ENCODE measurements at regions not wholly inside any gene's neighbourhood (a gene's known extent, or its start where the extent isn't known, plus 50 kb on each side); places are given as distances from the start of the nearest gene placed in this dataset.

- no peak overlapping the region for H3K4me3 ChIP-seq (ENCODE audit: control insufficient read depth, low read depth, low read length)
- no peak for DNase-seq (ENCODE audit: low read depth)
- TF ChIP-seq CTCF (IDR thresholded peaks at IDR 0.05; ENCODE audit: control insufficient read depth, insufficient read depth, low read depth, low read length, missing control alignments) = no peak
These were observed 481.9 kb downstream of the TMX3 start for GRCh38 chr18:68233018-68233417.

GRCh38 chr18:68229351-68229750 lies 485.6 kb downstream of the TMX3 start:
- DNase-seq (ENCODE audit: low read depth) = no peak
- no peak overlapping the region for H3K4me3 ChIP-seq (ENCODE audit: control insufficient read depth, low read depth, low read length)
- TF ChIP-seq CTCF (IDR thresholded peaks at IDR 0.05; ENCODE audit: control insufficient read depth, insufficient read depth, low read depth, low read length, missing control alignments) = no peak

- H3K4me3 ChIP-seq (ENCODE audit: control insufficient read depth, low read depth, low read length) = no peak overlapping the region
- no peak for TF ChIP-seq CTCF (IDR thresholded peaks at IDR 0.05; ENCODE audit: control insufficient read depth, insufficient read depth, low read depth, low read length, missing control alignments)
- DNase-seq (ENCODE audit: low read depth) = no peak
These were observed 493.7 kb downstream of the TMX3 start for GRCh38 chr18:68221111-68221724.

- no peak overlapping the region for H3K4me3 ChIP-seq (ENCODE audit: control insufficient read depth, low read depth, low read length)
- DNase-seq (ENCODE audit: low read depth) = no peak
- TF ChIP-seq CTCF (IDR thresholded peaks at IDR 0.05; ENCODE audit: control insufficient read depth, insufficient read depth, low read depth, low read length, missing control alignments) = no peak
These were observed 494.4 kb downstream of the TMX3 start for GRCh38 chr18:68220458-68220857.

- TF ChIP-seq CTCF (IDR thresholded peaks at IDR 0.05; ENCODE audit: control insufficient read depth, insufficient read depth, low read depth, low read length, missing control alignments) = no peak
- H3K4me3 ChIP-seq (ENCODE audit: control insufficient read depth, low read depth, low read length) = no peak overlapping the region
- peak; percentile 61 for DNase-seq (ENCODE audit: low read depth)
These were observed 495.0 kb downstream of the TMX3 start for GRCh38 chr18:68219872-68220271.

GRCh38 chr18:68219274-68219673 lies 495.6 kb downstream of the TMX3 start:
- no peak overlapping the region for H3K4me3 ChIP-seq (ENCODE audit: control insufficient read depth, low read depth, low read length)
- DNase-seq (ENCODE audit: low read depth) = no peak
- no peak for TF ChIP-seq CTCF (IDR thresholded peaks at IDR 0.05; ENCODE audit: control insufficient read depth, insufficient read depth, low read depth, low read length, missing control alignments)

GRCh38 chr18:68215931-68216330 lies 499.0 kb downstream of the TMX3 start:
- TF ChIP-seq CTCF (IDR thresholded peaks at IDR 0.05; ENCODE audit: control insufficient read depth, insufficient read depth, low read depth, low read length, missing control alignments) = no peak
- peak; percentile 61 for DNase-seq (ENCODE audit: low read depth)
- no peak overlapping the region for H3K4me3 ChIP-seq (ENCODE audit: control insufficient read depth, low read depth, low read length)

All from AG09309 (cell line).